Calu3 (cell line): ENCODE measurements at regions not wholly inside any gene's neighbourhood (a gene's known extent, or its start where the extent isn't known, plus 50 kb on each side); places are given as distances from the start of the nearest gene placed in this dataset.

Experiments used
- BruUV-seq: library from RNA; stranded (reverse); fragments of 400-500 nt; replicated peaks from 2 replicates; lab custom pipeline; 2021; lab: Mats Ljungman, UMichigan
- CTCF ChIA-PET: fragments of 300-600 bp; sonication (Branson Sonifier 250); formaldehyde crosslinking; loops from one replicate; lab custom pipeline; 2022; ENCODE audit warnings: antibody characterized with exemption; lab: Charles Lee
- DNase-seq: peaks from one replicate; pipeline ENCODE4 v3.0.0; 2022
- H3K27ac Mint-ChIP-seq: one replicate; pipeline ENCODE4 v1.8.0; 2022; ENCODE audit warnings: mixed read lengths; ENCODE audit not compliant: unreplicated experiment
- H3K27me3 Mint-ChIP-seq: one replicate; pipeline ENCODE4 v1.8.0; 2022; ENCODE audit warnings: mixed read lengths; ENCODE audit not compliant: unreplicated experiment
- H3K36me3 Mint-ChIP-seq: one replicate; pipeline ENCODE4 v1.8.0; 2022; ENCODE audit warnings: mild to moderate bottlenecking, moderate library complexity, mixed read lengths; ENCODE audit not compliant: insufficient read depth, unreplicated experiment
- H3K4me1 Mint-ChIP-seq: one replicate; pipeline ENCODE4 v1.8.0; 2022; ENCODE audit warnings: mild to moderate bottlenecking, low read depth, mixed read lengths; ENCODE audit not compliant: unreplicated experiment
- H3K4me3 Mint-ChIP-seq: one replicate; pipeline ENCODE4 v1.8.0; 2022; ENCODE audit warnings: mild to moderate bottlenecking, low read depth, moderate library complexity, mixed read lengths; ENCODE audit not compliant: unreplicated experiment
- H3K9me3 Mint-ChIP-seq: one replicate; pipeline ENCODE4 v1.8.0; 2022; ENCODE audit warnings: low read depth, mixed read lengths; ENCODE audit not compliant: unreplicated experiment
- intact Hi-C: fragments of 100-400 bp; cut with micrococcal nuclease; formaldehyde crosslinking; loops from one replicate; pipeline ENCODE4 v1.10.0; 2022; ENCODE audit not compliant: unreplicated experiment
- TF ChIP-seq, protein P1 (sequence below): fragments of 200-600 bp; IDR thresholded peaks from one replicate; pipeline ENCODE4 v1.8.0; 2022; ENCODE audit warnings: antibody characterized with exemption; ENCODE audit not compliant: unreplicated experiment

DNA sequence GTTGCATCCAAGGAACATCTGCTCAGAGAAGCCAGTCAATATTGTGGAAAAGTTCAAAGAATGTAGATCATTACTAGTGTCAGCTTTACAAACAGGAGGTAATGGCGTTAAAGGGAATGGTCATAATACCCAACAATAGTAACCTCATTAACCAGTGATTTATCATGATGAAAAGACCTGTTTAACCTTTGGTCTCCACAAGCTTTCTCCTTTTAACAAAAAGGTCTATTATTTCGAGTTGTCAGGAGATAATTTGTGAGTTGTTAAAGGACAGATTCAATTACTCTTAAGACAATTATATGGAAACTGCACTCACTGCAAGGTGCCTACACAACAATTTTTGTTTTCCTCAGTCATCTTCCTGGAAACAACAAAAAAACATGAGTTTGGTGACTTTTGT lies 73.8 kb upstream of the HTATIP2 start:
- Mint-ChIP-seq H3K9me3 (no peaks in the 10 kb centered on the region), H3K27me3 (peaks cover 50% of the 10 kb centered on the region), H3K27ac (no peak overlapping the region), H3K4me1 (no peaks in the 10 kb centered on the region), H3K4me3 (no peak overlapping the region), H3K36me3 (no peaks in the 10 kb centered on the region)
- no TSS peak for BruUV-seq
- intact Hi-C loops = no loop called here
- no peak for DNase-seq
- TF ChIP-seq, protein P1, sequence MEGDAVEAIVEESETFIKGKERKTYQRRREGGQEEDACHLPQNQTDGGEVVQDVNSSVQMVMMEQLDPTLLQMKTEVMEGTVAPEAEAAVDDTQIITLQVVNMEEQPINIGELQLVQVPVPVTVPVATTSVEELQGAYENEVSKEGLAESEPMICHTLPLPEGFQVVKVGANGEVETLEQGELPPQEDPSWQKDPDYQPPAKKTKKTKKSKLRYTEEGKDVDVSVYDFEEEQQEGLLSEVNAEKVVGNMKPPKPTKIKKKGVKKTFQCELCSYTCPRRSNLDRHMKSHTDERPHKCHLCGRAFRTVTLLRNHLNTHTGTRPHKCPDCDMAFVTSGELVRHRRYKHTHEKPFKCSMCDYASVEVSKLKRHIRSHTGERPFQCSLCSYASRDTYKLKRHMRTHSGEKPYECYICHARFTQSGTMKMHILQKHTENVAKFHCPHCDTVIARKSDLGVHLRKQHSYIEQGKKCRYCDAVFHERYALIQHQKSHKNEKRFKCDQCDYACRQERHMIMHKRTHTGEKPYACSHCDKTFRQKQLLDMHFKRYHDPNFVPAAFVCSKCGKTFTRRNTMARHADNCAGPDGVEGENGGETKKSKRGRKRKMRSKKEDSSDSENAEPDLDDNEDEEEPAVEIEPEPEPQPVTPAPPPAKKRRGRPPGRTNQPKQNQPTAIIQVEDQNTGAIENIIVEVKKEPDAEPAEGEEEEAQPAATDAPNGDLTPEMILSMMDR = no peak
- CTCF ChIA-PET = interaction anchor here (0.5 to 1.2 kb wide), 2 partner anchors 7 to 167 kb away, joined by 3 to 4 read pairs; no protein-coding TSS in a partner anchor

DNA sequence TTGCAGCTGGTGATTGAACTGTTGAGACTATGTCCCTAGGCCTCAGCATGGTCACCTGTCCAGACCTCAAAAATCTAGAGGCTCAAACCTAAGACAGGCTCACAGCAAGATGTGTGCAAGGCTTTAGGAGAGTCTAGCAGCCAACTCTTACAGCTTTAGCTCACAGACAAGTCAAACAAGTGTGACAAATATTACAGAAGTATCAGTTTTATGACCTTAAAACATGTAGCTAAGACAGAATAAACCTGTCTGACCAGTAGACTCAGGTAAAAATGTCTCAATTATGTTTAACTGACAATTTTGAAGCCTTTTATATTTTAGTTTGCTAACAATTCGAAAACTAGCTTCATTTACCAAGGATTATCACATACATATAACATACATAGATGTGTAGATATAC lies 80.0 kb upstream of the HTATIP2 start:
- CTCF ChIA-PET = no interaction called here
- Mint-ChIP-seq H3K27me3 (peaks cover 52% of the 10 kb centered on the region), H3K27ac (no peak overlapping the region), H3K4me1 (no peaks in the 10 kb centered on the region), H3K36me3 (no peaks in the 10 kb centered on the region), H3K4me3 (no peak overlapping the region), H3K9me3 (no peaks in the 10 kb centered on the region)
- no peak for DNase-seq
- intact Hi-C loops = no loop called here
- TF ChIP-seq, protein P1 = no peak
- no TSS peak for BruUV-seq

- CTCF ChIA-PET = no interaction called here
- intact Hi-C loops = no loop called here
These were observed 84.8 kb upstream of the HTATIP2 start for GRCh38 chr11:20278727-20279126.

GRCh38 chr11:20277014-20277413 lies 86.5 kb upstream of the HTATIP2 start:
- H3K4me1 Mint-ChIP-seq = no peaks in the 10 kb centered on the region
- H3K4me3 Mint-ChIP-seq = no peak overlapping the region
- no peak for DNase-seq
- CTCF ChIA-PET = no interaction called here
- no peaks in the 10 kb centered on the region for H3K9me3 Mint-ChIP-seq
- TF ChIP-seq, protein P1 = no peak
- peaks cover 79% of the 10 kb centered on the region for H3K27me3 Mint-ChIP-seq
- H3K36me3 Mint-ChIP-seq = no peaks in the 10 kb centered on the region
- no TSS peak for BruUV-seq
- no peak overlapping the region for H3K27ac Mint-ChIP-seq
- intact Hi-C loops = no loop called here

More at GRCh38 chr11:20278727-20279126, 84.8 kb upstream of the HTATIP2 start:
- TF ChIP-seq, protein P1 = no peak
- Mint-ChIP-seq H3K27me3 (peaks cover 62% of the 10 kb centered on the region), H3K36me3 (no peaks in the 10 kb centered on the region), H3K27ac (no peak overlapping the region), H3K4me3 (no peak overlapping the region), H3K9me3 (no peaks in the 10 kb centered on the region), H3K4me1 (no peaks in the 10 kb centered on the region)
- DNase-seq = no peak
- BruUV-seq = no TSS peak
